Loucy (cell line): ENCODE measurements at regions not wholly inside any gene's neighbourhood (a gene's known extent, or its start where the extent isn't known, plus 50 kb on each side); places are given as distances from the start of the nearest gene placed in this dataset.
"Not testable (repeated sequence)": the region's sequence is repeated elsewhere in the genome, so short reads cannot be mapped to it uniquely, and the experiment has no call there.

Experiments used
- H2AFZ ChIP-seq: fragments of 200-600 bp; sonication (generic); 2 replicates; pipeline ENCODE4 v1.6.0; 2016; ENCODE audit warnings: antibody characterized with exemption, mild to moderate bottlenecking, low read length, moderate library complexity
- H3F3A ChIP-seq: fragments of 200-600 bp; 2 replicates; pipeline ENCODE4 v1.6.0; 2016; ENCODE audit warnings: antibody characterized with exemption, low read depth, mild to moderate bottlenecking
- H3K27me3 ChIP-seq: fragments of 200-600 bp; sonication (generic); 2 replicates; pipeline ENCODE4 v1.6.1; 2014; ENCODE audit warnings: low read length, mild to moderate bottlenecking; ENCODE audit not compliant: insufficient read depth, poor library complexity, severe bottlenecking
- H3K36me3 ChIP-seq: fragments of 200-600 bp; sonication (generic); 2 replicates; pipeline ENCODE4 v1.6.1; 2016; ENCODE audit warnings: low read length; ENCODE audit not compliant: insufficient read depth
- H3K4me1 ChIP-seq: fragments of 200-600 bp; sonication (generic); 2 replicates; pipeline ENCODE4 v1.5.1; 2014; ENCODE audit warnings: low read length, mild to moderate bottlenecking; ENCODE audit not compliant: insufficient read depth, poor library complexity, severe bottlenecking
- H3K4me2 ChIP-seq: fragments of 200-600 bp; sonication (generic); 2 replicates; pipeline ENCODE4 v1.6.0; 2014; ENCODE audit warnings: antibody characterized with exemption, low read length, low read depth, mild to moderate bottlenecking; ENCODE audit not compliant: poor library complexity, severe bottlenecking
- H3K4me3 ChIP-seq: fragments of 200-600 bp; sonication (generic); 2 replicates; pipeline ENCODE4 v1.5.1; 2014; ENCODE audit warnings: low read length, mild to moderate bottlenecking, mixed read lengths; ENCODE audit not compliant: poor library complexity, severe bottlenecking
- H3K79me2 ChIP-seq: fragments of 200-600 bp; sonication (generic); 2 replicates; pipeline ENCODE4 v1.6.1; 2014; ENCODE audit warnings: low read length; ENCODE audit not compliant: insufficient read depth
- H3K9ac ChIP-seq: fragments of 200-600 bp; sonication (generic); 2 replicates; pipeline ENCODE4 v1.6.0; 2014; ENCODE audit warnings: mild to moderate bottlenecking, low read depth, low read length, moderate library complexity; ENCODE audit not compliant: poor library complexity, severe bottlenecking
- H3K9me2 ChIP-seq: fragments of 200-600 bp; sonication (generic); replicated peaks from 2 replicates; pipeline ENCODE4 v1.6.1; 2016; ENCODE audit warnings: low read depth, low read length, mixed read lengths
- H3K9me3 ChIP-seq: fragments of 200-600 bp; sonication (generic); 2 replicates; pipeline ENCODE4 v1.6.1; 2014; ENCODE audit warnings: mild to moderate bottlenecking, antibody characterized with exemption, low read length, low read depth; ENCODE audit not compliant: insufficient read depth
- H4K20me1 ChIP-seq: fragments of 200-600 bp; sonication (generic); 2 replicates; pipeline ENCODE4 v1.6.0; 2014; ENCODE audit warnings: antibody characterized with exemption, low read length, mild to moderate bottlenecking; ENCODE audit not compliant: insufficient read depth, poor library complexity, severe bottlenecking
- EZH2phosphoT487 ChIP-seq: fragments of 200-600 bp; IDR thresholded peaks from 2 replicates; pipeline ENCODE4 v1.6.1; 2018; ENCODE audit warnings: antibody characterized with exemption, mild to moderate bottlenecking, moderate library complexity, borderline replicate concordance
- TF ChIP-seq, protein P1 (sequence below): fragments of 200-600 bp; sonication (generic); conservative IDR thresholded peaks from 2 replicates; pipeline ENCODE4 v1.5.1; 2014; ENCODE audit warnings: mild to moderate bottlenecking, antibody characterized with exemption, low read length

DNA sequence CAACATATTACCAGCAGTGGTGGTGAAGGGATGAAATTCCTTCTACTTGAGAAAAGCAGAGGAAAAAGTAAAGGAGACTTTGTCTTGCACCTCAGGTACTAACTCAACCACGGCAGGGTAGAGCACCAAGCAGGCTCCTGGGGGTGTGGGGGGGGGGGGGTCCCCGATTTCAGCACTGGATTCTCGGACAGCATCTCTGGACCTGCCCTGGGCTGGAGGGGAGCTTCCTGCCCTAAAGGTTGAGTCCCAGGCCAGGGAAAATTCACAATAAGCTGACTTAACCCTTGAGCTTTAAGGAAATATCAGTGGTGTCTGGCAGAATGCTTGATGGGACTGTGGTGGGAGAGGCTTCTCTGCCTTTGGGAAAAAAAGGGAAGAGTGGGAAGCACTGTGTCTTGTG, 233.2 kb upstream of the CXADR start:
- no peaks in the 10 kb centered on the region for H3K9me2 ChIP-seq
- no peaks in the 10 kb centered on the region for H3K4me1 ChIP-seq
- 0 out of 2 replicates have a peak, but pooled peaks cover 3% of the 10 kb centered on the region for H3K9me3 ChIP-seq
- no peaks in the 10 kb centered on the region for H3K79me2 ChIP-seq
- TF ChIP-seq, protein P1, sequence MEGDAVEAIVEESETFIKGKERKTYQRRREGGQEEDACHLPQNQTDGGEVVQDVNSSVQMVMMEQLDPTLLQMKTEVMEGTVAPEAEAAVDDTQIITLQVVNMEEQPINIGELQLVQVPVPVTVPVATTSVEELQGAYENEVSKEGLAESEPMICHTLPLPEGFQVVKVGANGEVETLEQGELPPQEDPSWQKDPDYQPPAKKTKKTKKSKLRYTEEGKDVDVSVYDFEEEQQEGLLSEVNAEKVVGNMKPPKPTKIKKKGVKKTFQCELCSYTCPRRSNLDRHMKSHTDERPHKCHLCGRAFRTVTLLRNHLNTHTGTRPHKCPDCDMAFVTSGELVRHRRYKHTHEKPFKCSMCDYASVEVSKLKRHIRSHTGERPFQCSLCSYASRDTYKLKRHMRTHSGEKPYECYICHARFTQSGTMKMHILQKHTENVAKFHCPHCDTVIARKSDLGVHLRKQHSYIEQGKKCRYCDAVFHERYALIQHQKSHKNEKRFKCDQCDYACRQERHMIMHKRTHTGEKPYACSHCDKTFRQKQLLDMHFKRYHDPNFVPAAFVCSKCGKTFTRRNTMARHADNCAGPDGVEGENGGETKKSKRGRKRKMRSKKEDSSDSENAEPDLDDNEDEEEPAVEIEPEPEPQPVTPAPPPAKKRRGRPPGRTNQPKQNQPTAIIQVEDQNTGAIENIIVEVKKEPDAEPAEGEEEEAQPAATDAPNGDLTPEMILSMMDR = no peak
- no peak for TF ChIP-seq EZH2phosphoT487
- no peaks in the 10 kb centered on the region for H4K20me1 ChIP-seq
- no peak overlapping the region for H3K9ac ChIP-seq
- no peak overlapping the region for H3K4me2 ChIP-seq
- H3K36me3 ChIP-seq = no peaks in the 10 kb centered on the region
- H2AFZ ChIP-seq = no peak overlapping the region
- no peaks in the 10 kb centered on the region for H3F3A ChIP-seq
- no peak overlapping the region for H3K4me3 ChIP-seq
- H3K27me3 ChIP-seq = no peaks in the 10 kb centered on the region

DNA sequence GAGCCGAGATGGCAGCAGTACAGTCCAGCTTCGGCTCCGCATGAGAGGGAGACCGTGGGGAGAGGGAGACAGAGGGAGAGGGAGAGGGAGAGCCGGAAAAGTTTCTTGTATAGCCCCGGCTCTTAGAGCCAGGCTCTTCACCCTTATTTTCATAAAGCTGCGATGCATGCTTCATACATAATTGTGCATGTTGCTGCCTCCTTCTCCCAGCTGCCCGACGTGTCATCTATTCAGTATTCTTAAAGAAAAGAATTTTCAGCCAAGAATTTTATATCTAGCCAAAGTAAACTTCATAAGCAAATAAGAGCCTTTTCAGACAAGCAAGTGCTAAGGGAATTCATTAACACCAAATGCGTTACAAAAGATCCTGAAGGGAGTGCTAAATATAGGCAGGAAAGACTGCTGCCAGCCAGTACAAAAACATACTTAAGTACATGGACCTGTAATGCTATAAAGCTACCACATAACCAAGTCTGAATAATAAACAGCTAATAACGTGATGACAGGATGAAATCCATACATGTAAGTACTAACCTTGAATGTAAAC, 219.8 kb upstream of the CXADR start:
- H3K9ac ChIP-seq, H3K9me3 ChIP-seq, H3K4me2 ChIP-seq, H3K27me3 ChIP-seq, H2AFZ ChIP-seq, H3K4me1 ChIP-seq, H3K36me3 ChIP-seq, H3K4me3 ChIP-seq, H3K9me2 ChIP-seq, H3F3A ChIP-seq, H3K79me2 ChIP-seq, H4K20me1 ChIP-seq: not testable (repeated sequence)

DNA sequence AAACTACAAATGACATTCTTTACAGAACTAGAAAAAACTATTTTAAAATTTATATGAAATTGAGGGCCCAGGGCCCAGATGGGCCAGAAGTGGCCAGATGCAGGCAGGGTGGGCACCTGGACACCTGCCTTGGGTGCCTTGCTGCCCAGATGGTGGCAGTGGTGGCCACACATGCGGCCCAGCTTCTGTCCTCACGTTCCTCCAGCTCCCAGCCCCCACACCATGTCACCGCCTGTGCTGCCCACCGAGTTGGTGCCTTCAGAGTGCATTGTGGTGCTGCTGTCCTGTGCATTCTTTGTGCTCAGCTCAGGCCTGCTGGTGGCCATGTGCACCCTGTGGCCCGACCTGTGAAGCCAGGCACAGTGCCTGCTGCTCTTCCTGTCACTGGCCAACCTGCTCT, 216.8 kb upstream of the CXADR start:
- Histone ChIP-seq H3K9me3 (peaks cover 3% of the 10 kb centered on the region; the same call in 1 of the 2 replicates), H3K79me2 (no peaks in the 10 kb centered on the region), H3K9ac (no peak overlapping the region), H4K20me1 (no peaks in the 10 kb centered on the region), H3K27me3 (no peaks in the 10 kb centered on the region), H3K9me2 (no peaks in the 10 kb centered on the region), H3K4me1 (no peaks in the 10 kb centered on the region), H3K4me2 (no peak overlapping the region), H3K36me3 (no peaks in the 10 kb centered on the region), H2AFZ (no peak overlapping the region), H3K4me3 (no peak overlapping the region), H3F3A (no peaks in the 10 kb centered on the region)
- no peak for TF ChIP-seq EZH2phosphoT487

DNA sequence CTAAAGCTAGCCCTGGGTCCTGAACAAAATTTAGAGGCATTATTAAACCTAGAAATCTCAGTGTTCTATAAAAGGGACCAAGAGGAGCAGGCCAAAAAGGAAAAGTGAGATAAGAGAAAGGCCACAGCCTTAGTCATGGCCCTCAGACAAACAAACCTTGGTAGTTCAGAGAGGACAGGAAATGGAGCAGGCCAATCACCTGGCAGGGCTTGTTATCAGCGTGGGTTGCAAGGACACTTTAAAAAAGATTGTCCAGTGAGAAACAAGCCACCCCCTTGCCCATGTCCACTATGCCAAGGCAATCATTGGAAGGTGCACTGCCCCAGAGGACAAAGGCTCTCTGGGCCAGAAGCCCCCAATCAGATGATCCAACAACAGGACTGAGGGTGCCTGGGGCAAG, 213.3 kb upstream of the CXADR start:
- not testable (repeated sequence) for H3K4me1 ChIP-seq, H3K9me3 ChIP-seq, H2AFZ ChIP-seq, H3K27me3 ChIP-seq, H3K4me2 ChIP-seq, H3F3A ChIP-seq, H3K79me2 ChIP-seq, H3K9ac ChIP-seq, H4K20me1 ChIP-seq, H3K36me3 ChIP-seq, H3K4me3 ChIP-seq, H3K9me2 ChIP-seq

DNA sequence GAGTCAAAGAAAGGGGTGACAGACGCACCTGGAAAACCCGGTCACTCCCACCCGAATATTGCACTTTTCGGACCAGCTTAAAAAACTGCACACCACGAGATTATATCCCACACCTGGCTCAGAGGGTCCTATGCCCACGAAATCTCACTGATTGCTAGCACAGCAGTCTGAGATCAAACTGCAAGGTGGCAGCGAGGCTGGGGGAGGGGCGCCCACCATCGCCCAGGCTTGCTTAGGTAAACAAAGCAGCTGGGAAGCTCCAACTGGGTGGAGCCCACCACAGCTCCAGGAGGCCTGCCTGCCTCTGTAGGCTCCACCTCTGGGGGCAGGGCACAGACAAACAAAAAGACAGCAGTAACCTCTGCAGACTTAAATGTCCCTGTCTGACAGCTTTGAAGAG, 185.1 kb upstream of the CXADR start:
- not testable (repeated sequence) for H3K36me3 ChIP-seq, H3K4me1 ChIP-seq, H3K4me3 ChIP-seq, H3K9ac ChIP-seq, H3K9me2 ChIP-seq, H2AFZ ChIP-seq, H3K79me2 ChIP-seq, H3K9me3 ChIP-seq, H3K4me2 ChIP-seq, H3F3A ChIP-seq, H4K20me1 ChIP-seq, H3K27me3 ChIP-seq
